ENCODE measurements at regions not wholly inside any gene's neighbourhood (a gene's known extent, or its start where the extent isn't known, plus 50 kb on each side); places are given as distances from the start of the nearest gene placed in this dataset.

- intact Hi-C loops (cut with micrococcal nuclease; ENCODE audit: unreplicated experiment) = no loop called here
- BruUV-seq (replicated peaks) = no TSS peak
- CTCF ChIA-PET = no interaction called here
- Histone ChIP-seq H4K20me1 (ENCODE audit: insufficient read depth) (no peaks in the 10 kb centered on the region), H3K27me3 (ENCODE audit: insufficient read depth, low read depth) (no peaks in the 10 kb centered on the region), H3K9me3 (ENCODE audit: insufficient read depth, low read depth) (no peaks in the 10 kb centered on the region), H3K4me2 (no peak overlapping the region), H3K9me2 (ENCODE audit: insufficient read depth) (no peaks in the 10 kb centered on the region), H3K4me1 (replicated peaks; ENCODE audit: insufficient read depth) (no peaks in the 10 kb centered on the region), H3K36me3 (ENCODE audit: low read depth) (no peaks in the 10 kb centered on the region), H3F3A (ENCODE audit: insufficient read depth, low read depth) (no peaks in the 10 kb centered on the region), H3K4me3 (no peak overlapping the region), H3K27ac (no peak overlapping the region), H3K79me2 (ENCODE audit: low read depth) (no peaks in the 10 kb centered on the region), H2AFZ (no peak overlapping the region)
- DNase-seq = no peak
- TF ChIP-seq CTCF (conservative IDR thresholded peaks at IDR 0.05) (no peak), EZH2 (IDR thresholded peaks at IDR 0.05; ENCODE audit: low read depth) (no peak)
- POLR2A ChIA-PET (ENCODE audit: unreplicated experiment) = no interaction called here
Measured at GRCh38 chr4:137427411-137427810, 104.9 kb downstream of the PCDH18 start.

- Histone ChIP-seq H3K4me2 (no peak overlapping the region), H3K9me3 (ENCODE audit: insufficient read depth, low read depth) (no peaks in the 10 kb centered on the region), H3F3A (ENCODE audit: insufficient read depth, low read depth) (no peaks in the 10 kb centered on the region), H3K27ac (no peak overlapping the region), H2AFZ (no peak overlapping the region), H3K79me2 (ENCODE audit: low read depth) (no peaks in the 10 kb centered on the region), H3K4me3 (no peak overlapping the region), H3K27me3 (ENCODE audit: insufficient read depth, low read depth) (no peaks in the 10 kb centered on the region), H3K4me1 (replicated peaks; ENCODE audit: insufficient read depth) (no peaks in the 10 kb centered on the region), H3K36me3 (ENCODE audit: low read depth) (no peaks in the 10 kb centered on the region), H3K9me2 (ENCODE audit: insufficient read depth) (no peaks in the 10 kb centered on the region), H4K20me1 (ENCODE audit: insufficient read depth) (no peaks in the 10 kb centered on the region)
- no TSS peak for BruUV-seq (replicated peaks)
- intact Hi-C loops (cut with micrococcal nuclease; ENCODE audit: unreplicated experiment) = no loop called here
- POLR2A ChIA-PET (ENCODE audit: unreplicated experiment) = no interaction called here
- DNase-seq = no peak
- TF ChIP-seq EZH2 (IDR thresholded peaks at IDR 0.05; ENCODE audit: low read depth) (no peak), CTCF (conservative IDR thresholded peaks at IDR 0.05) (no peak)
- CTCF ChIA-PET = no interaction called here
Measured at GRCh38 chr4:137425281-137425680, 107.0 kb downstream of the PCDH18 start.

- intact Hi-C loops (cut with micrococcal nuclease; ENCODE audit: unreplicated experiment) = no loop called here
- Histone ChIP-seq H3F3A (ENCODE audit: insufficient read depth, low read depth) (no peaks in the 10 kb centered on the region), H4K20me1 (ENCODE audit: insufficient read depth) (no peaks in the 10 kb centered on the region), H3K27me3 (ENCODE audit: insufficient read depth, low read depth) (no peaks in the 10 kb centered on the region), H3K9me3 (ENCODE audit: insufficient read depth, low read depth) (no peaks in the 10 kb centered on the region), H3K36me3 (ENCODE audit: low read depth) (no peaks in the 10 kb centered on the region), H3K4me2 (no peak overlapping the region), H3K27ac (no peak overlapping the region), H3K79me2 (ENCODE audit: low read depth) (no peaks in the 10 kb centered on the region), H3K9me2 (ENCODE audit: insufficient read depth) (no peaks in the 10 kb centered on the region), H2AFZ (no peak overlapping the region), H3K4me1 (replicated peaks; ENCODE audit: insufficient read depth) (no peaks in the 10 kb centered on the region), H3K4me3 (no peak overlapping the region)
- BruUV-seq (replicated peaks) = no TSS peak
- no peak for DNase-seq
- POLR2A ChIA-PET (ENCODE audit: unreplicated experiment) = no interaction called here
- CTCF ChIA-PET = no interaction called here
- TF ChIP-seq CTCF (conservative IDR thresholded peaks at IDR 0.05) = no peak
- no peak for TF ChIP-seq EZH2 (IDR thresholded peaks at IDR 0.05; ENCODE audit: low read depth)
Measured at GRCh38 chr4:137422666-137423065, 109.6 kb downstream of the PCDH18 start.

Measured in PC-9 (cell line).